ENCODE measurements at regions not wholly inside any gene's neighbourhood (a gene's known extent, or its start where the extent isn't known, plus 50 kb on each side); places are given as distances from the start of the nearest gene placed in this dataset.
A peak's percentile ranks its signal among the peaks of the same experiment; 100 is the strongest.

GRCh38 chr7:86013662-86014061, 630.0 kb upstream of the GRM3 start:
- no peak for DNase-seq

DNA sequence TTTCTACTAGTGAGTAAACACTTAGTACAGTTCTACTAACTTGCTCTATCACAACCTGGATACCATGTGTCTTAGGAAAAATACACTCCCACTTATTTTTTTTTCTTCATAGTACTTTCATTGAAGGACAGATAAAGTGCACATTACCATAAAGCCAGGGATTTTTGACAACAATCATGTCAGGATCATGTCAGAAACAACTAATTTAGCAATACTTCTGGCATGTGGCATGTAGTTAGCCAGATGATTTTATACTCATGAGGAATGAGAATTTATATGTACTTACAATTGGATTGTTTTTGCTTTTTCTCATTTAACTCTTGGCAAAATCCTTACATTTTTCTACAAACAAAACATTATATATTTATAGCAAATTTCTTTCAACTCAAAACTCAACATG, 630.7 kb upstream of the GRM3 start:
- DNase-seq, result no peak

DNA sequence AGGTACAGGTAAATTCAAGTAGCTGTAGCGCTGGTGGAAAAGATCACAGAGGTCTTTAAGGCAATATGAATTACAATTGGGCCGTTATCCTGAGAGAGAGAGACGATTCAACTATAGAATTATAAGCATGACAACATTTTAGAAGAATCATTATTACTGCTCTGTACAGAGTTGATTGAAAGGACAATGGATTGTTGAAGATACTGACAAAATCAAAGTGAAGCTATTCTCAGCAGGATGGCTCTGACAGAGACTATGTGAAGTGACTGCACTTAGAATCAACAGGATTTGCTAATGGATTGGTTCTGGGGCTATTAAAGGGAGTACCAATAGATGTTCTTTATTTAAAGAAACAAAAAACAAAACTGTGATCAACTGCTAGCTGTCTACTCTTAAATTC, 634.8 kb upstream of the GRM3 start:
- DNase-seq, result no peak

GRCh38 chr7:86006909-86007308, 636.8 kb upstream of the GRM3 start:
- DNase-seq, result no peak

DNA sequence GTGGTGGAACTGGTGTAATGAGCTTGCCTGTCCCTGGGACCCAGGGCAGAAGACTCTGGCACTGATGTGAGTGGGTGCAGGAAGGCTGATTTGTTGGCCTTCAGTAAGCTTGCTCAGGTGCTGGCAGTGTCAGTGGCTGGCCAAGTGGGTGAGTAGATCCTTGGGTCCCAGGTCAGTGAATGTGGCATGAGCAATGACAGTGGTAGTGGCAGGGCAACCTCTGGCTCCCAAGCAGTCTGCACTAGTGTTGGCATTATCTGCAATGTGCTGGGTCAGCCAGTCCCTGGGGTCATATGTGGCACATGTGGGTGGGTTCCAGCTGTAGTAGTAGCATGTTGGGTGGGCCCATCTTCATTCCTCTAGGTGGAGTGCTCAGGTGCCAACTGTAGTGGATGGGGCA, 640.9 kb upstream of the GRM3 start:
- no peak for DNase-seq

GRCh38 chr7:85997515-85997914, 646.2 kb upstream of the GRM3 start:
- DNase-seq, result no peak

DNA sequence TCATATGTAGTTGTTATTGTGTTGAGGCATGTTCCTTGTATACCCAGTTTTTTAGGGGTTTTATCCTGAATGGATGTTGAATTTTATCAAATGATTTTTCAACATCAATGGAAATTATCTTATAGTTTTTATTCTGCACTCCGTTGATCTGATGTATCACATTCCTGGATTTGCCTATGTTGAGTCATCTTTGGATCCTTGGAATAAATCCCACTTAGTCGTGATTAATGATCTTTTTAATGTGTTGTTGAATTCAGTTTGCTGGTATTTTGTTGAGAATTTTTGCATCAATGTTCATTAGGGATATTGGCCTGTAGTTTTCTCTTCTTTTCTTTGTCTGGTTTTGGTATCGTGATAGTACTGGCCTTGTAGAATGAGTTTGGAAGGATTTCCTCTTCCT, 648.6 kb upstream of the GRM3 start:
- no peak for DNase-seq

- DNase-seq, result no peak
Measured at GRCh38 chr7:85980740-85981139, 663.0 kb upstream of the GRM3 start.

- DNase-seq, result no peak
Measured at GRCh38 chr7:85974176-85974575, 669.5 kb upstream of the GRM3 start.

GRCh38 chr7:85972504-85973141, 671.1 kb upstream of the GRM3 start:
- peak in 1 of 56 donors; percentile 0 for DNase-seq

- no peak for DNase-seq
Measured at GRCh38 chr7:85954961-85955360, 688.7 kb upstream of the GRM3 start.

DNA sequence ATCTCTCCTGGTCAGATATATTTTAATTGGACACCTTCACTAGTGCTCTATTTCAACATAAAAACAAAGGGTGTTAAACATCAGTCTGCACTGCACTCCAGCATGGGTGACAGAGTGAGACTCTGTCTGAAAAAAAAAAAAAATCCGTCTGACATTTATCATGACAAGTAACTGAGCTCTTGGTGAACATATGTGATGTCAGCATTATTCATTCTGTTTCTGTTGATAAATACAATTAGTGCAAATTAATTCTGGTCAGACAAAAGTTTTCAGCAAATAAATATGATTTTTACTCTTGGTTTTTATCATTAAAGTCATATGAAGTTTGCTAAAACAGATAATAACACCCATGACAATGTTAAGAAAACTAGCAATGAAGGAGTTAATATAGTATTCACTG, 692.8 kb upstream of the GRM3 start:
- DNase-seq, result no peak

DNA sequence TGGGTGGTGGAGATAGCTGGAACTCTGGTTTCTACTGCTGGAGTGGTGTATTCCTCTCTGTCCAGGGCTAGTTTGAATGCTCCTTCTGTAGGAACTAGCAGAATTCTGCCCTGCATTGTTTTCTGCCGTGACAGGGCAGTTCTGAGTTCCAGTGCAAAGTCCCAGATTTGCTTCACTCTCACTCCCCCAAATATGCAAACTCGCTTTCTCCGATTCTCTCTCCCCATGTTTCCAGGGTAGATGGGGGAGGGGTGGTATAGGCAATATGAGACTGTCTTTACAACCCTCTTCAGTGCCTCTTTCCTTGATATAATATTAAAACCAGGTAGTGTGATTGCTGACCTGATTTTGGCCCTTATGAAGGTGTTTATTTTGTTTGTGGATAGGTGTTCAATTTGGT, 693.3 kb upstream of the GRM3 start:
- DNase-seq, result no peak

DNA sequence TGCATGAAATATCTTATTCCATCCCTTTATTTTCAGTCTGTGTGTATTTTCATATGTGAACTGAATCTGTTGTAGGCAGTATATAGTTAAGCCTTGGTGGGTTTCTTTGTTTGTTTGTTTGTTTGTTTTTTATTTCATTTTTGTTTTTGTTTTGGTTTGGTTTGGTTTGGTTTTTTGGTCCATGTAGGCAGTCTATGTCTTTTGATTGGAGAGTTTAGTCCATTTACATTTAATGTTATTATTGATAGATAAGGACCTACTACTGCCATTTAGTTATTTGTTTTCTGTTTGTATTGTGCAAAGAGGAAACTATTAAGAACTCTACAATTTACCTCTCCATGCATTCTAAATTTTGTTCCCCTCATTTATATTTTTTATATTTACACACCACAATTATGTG, 695.9 kb upstream of the GRM3 start:
- no peak for DNase-seq

DNA sequence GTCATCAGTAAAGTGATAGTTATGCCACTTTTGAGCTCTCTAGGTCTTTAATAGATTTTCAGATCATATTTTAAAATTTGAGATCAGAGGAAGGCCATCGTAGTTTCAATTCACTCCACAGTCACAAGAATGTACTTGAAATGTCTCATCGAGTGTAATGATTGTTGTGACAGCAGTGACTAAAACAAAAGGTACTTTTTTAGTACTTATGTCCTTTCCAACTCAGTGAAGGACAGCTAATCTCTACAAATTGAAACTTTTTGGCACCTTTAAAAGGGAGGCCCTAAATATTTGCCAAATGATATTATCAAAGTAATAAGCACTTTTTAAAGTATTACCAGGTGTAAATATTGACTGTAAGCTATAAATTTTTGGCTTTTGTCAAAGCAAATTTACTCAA, 702.9 kb upstream of the GRM3 start:
- no peak for DNase-seq

DNA sequence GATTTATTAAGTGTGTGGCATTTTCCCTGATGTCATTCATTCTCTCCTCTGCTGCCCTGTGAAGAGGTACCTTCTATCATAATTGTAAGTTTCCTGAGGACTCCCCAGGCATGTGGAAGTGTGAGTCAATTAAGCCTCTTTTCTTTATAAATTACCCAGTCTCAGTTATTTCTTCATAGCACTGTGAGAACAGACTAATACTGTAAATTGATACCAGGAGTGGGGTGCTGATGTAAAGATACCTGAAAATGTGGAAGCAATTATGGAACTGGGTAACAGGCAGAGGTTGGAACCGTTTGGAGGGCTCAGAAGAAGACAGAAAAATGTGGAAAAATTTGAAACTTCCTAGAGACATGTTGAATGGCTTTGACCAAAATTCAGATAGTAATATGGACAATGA, 711.8 kb upstream of the GRM3 start:
- DNase-seq, result no peak

DNA sequence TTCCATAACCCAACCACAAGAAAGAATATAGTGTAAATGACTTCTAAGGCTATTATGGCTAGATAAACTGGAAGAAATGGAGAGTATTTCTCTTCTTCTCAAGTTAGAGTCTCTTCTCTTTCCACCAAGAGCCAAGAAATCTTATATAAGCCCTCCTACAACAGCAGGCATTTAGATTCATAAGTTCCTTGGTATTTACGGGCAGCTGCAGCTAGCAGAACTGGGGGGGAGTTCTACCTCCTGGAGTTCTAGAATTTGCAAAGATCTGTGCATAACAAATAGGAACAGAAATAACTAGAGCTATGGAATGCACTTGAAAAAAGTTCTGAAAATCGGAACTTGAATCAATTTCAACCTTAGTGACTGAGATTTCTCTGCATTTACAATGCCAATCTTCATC, 715.2 kb upstream of the GRM3 start:
- no peak for DNase-seq

- no peak for DNase-seq
Measured at GRCh38 chr7:85927226-85927625, 716.5 kb upstream of the GRM3 start.

- DNase-seq, result no peak
Measured at GRCh38 chr7:85924062-85924461, 719.6 kb upstream of the GRM3 start.

- no peak for DNase-seq
Measured at GRCh38 chr7:85916016-85916415, 727.7 kb upstream of the GRM3 start.

GRCh38 chr7:85914437-85914836, 727.6 kb upstream of the SEMA3D start:
- DNase-seq, result no peak

DNA sequence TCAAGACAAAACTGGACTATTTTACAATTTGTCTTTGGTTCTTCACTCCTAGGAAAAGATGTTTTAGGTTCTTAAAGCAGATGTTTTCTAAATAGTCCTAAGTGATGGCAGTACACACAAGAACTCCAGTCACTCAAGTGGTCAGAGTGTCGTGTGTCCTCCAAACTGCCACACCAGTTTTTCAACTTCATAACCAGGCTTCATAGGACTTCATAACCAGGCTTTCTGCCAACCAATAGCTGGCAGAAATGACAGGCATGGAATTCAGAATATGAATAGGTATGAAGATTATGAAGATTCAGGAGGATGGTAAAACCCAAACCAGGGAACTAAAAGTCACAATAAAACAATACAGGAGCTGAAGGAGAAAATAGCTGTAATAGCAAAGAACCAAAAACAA, 721.2 kb upstream of the SEMA3D start:
- no peak for DNase-seq

DNA sequence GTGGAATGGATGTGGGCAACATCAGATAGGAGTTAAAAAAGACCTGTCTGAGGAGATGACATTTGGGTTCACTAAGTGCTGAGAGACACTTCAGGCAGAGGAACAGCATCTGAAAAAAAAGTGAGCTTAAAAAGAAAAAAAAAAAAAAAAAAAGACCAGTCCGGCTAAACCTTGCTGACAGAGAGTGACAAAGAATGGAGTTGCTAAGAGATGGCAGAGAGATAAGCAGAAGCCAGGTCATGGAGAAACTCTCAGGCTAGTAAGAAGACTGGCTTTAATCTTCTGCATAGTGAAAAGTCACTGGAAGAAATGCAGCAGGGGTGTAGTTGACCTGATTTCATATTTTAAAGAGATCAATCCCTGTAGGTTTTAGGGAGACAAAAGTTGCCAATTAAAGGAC, 711.1 kb upstream of the SEMA3D start:
- no peak for DNase-seq

DNA sequence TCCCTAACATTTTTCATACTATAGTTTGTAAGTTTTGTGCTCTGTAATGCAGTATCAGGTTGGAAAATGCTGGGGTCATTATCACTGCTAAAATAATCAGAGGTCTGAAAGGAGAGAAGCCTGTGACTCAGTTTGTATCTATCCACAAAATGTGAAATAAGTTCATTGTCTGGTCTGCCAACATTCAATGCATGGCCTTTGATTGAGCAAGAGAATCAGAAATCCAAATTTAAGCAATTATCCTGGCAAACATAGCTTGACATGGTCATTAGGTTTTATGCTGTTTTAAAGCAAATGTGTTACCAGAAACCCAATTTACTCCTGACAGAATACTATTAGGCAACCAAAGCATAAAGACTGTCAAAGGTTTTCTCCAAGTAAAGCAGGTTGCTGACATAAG, 709.7 kb upstream of the SEMA3D start:
- DNase-seq, result no peak
